Breast epithelium (tissue), 3 donors: ENCODE measurements at regions not wholly inside any gene's neighbourhood (a gene's known extent, or its start where the extent isn't known, plus 50 kb on each side); places are given as distances from the start of the nearest gene placed in this dataset.

Experiments
- POLR2A ChIP-seq: fragments of 450-650 bp; IDR thresholded peaks from one replicate; pipeline ENCODE4 v1.6.1; 2016; ENCODE audit warnings: antibody characterized with exemption, mild to moderate bottlenecking, moderate library complexity
- TF ChIP-seq, protein P1 (sequence below), 3 donors: fragments of 450-650 bp; IDR thresholded peaks; one replicate each; pipeline ENCODE4 v1.5.1; 2016 to 2017; ENCODE audit warnings: antibody characterized with exemption in 3 of 3, mild to moderate bottlenecking in 3 of 3, moderate library complexity in 3 of 3

- TF ChIP-seq, protein P1, sequence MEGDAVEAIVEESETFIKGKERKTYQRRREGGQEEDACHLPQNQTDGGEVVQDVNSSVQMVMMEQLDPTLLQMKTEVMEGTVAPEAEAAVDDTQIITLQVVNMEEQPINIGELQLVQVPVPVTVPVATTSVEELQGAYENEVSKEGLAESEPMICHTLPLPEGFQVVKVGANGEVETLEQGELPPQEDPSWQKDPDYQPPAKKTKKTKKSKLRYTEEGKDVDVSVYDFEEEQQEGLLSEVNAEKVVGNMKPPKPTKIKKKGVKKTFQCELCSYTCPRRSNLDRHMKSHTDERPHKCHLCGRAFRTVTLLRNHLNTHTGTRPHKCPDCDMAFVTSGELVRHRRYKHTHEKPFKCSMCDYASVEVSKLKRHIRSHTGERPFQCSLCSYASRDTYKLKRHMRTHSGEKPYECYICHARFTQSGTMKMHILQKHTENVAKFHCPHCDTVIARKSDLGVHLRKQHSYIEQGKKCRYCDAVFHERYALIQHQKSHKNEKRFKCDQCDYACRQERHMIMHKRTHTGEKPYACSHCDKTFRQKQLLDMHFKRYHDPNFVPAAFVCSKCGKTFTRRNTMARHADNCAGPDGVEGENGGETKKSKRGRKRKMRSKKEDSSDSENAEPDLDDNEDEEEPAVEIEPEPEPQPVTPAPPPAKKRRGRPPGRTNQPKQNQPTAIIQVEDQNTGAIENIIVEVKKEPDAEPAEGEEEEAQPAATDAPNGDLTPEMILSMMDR (IDR thresholded peaks at IDR 0.05) = no peak
- no peak for TF ChIP-seq POLR2A
These were observed 434.9 kb downstream of the ZEB2 start for GRCh38 chr2:144085016-144085415.
